ENCODE measurements at regions not wholly inside any gene's neighbourhood (a gene's known extent, or its start where the extent isn't known, plus 50 kb on each side); places are given as distances from the start of the nearest gene placed in this dataset.

DNA sequence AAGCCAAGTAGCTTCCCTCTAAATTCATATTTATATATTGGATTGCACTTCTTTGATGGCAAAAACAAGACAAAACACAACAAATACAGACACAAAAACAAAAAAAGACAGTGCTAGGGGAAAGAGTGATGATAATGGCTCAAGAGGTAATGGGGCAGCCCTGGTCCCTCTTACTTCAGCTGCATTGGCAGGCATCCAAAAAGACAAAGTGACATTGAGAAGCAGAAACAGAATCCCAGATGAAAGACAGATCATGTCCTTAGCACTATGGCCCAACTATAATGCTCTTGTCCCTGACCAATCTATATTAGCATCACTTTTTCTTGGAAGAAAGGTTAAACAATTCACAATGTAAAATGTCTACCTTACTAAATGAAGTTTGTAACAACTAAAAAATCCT lies 76.2 kb downstream of the GPR85 start:
- no peaks in the 10 kb centered on the region for H3K27me3 ChIP-seq
- no peak overlapping the region for H3K27ac ChIP-seq
- intact Hi-C loops (cut with DNase I; ENCODE audit: low total_unique reads) = no loop called here
- no peak for DNase-seq
- no peaks in the 10 kb centered on the region for H3K9me3 ChIP-seq
- no peak for TF ChIP-seq POLR2A (IDR thresholded peaks at IDR 0.05)
- TF ChIP-seq, protein P1, sequence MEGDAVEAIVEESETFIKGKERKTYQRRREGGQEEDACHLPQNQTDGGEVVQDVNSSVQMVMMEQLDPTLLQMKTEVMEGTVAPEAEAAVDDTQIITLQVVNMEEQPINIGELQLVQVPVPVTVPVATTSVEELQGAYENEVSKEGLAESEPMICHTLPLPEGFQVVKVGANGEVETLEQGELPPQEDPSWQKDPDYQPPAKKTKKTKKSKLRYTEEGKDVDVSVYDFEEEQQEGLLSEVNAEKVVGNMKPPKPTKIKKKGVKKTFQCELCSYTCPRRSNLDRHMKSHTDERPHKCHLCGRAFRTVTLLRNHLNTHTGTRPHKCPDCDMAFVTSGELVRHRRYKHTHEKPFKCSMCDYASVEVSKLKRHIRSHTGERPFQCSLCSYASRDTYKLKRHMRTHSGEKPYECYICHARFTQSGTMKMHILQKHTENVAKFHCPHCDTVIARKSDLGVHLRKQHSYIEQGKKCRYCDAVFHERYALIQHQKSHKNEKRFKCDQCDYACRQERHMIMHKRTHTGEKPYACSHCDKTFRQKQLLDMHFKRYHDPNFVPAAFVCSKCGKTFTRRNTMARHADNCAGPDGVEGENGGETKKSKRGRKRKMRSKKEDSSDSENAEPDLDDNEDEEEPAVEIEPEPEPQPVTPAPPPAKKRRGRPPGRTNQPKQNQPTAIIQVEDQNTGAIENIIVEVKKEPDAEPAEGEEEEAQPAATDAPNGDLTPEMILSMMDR (IDR thresholded peaks at IDR 0.05) = no peak
- no peaks in the 10 kb centered on the region for H3K4me1 ChIP-seq
- no peak overlapping the region for H3K4me3 ChIP-seq
- no peaks in the 10 kb centered on the region for H3K36me3 ChIP-seq

DNA sequence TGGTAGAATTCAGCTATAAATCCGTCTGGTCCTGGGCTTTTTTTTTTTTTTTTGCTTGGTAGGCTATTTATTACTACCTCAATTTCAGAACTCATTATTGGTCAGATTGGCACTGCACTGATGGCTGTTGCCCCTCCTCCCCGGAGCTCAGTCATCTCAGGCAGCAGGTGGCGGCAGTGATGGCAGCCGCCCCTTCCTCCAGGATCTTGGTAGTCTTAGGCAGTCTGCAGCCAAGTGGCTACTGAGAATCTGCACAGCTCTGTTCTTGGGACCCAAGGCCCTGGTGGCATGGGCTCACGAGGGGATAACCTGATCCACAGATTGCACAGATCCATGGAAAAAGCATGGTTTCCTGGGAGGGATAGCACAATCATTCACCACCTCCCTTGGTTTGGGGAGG lies 77.9 kb downstream of the GPR85 start:
- no peak for DNase-seq
- Histone ChIP-seq H3K36me3 (no peaks in the 10 kb centered on the region), H3K4me1 (no peaks in the 10 kb centered on the region), H3K4me3 (no peak overlapping the region), H3K27ac (no peak overlapping the region), H3K9me3 (no peaks in the 10 kb centered on the region), H3K27me3 (no peaks in the 10 kb centered on the region)
- TF ChIP-seq, protein P1 (IDR thresholded peaks at IDR 0.05) = no peak
- no peak for TF ChIP-seq POLR2A (IDR thresholded peaks at IDR 0.05)
- intact Hi-C loops (cut with DNase I; ENCODE audit: low total_unique reads) = no loop called here

DNA sequence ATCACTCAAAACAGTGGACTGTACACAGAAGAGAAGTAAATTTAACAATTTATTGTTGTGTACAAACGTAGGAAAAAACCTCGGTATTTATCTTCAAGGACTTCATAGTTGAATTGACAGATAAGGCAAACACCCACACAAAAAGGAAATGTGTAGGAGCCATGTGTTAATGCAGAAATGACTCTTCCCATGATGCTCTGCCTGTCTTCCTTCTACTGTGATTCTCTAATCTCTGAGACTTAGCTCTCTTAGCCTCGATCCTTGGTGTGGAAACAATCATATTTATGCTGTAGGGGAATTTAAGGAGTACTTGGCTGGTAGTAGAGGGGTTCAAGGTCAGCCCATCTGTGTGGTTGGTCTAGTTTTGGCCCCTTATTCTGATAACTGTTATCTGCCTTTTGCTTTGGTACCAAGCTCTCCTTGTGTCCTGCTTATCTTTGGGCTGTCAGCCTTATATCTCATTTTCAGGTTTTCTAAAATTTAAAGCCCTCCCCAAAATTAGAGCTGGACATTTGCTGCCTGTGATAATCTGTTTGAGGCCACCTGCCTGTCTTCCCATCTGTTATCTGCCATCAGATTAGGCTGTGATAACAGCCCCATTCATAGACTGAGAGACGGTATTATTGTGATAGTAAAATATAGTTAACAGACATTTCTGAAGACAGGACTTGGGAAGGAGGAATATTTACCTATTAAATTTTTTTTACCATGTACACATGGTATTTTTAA lies 81.7 kb downstream of the GPR85 start:
- intact Hi-C loops (cut with DNase I; ENCODE audit: low total_unique reads) = no loop called here
- TF ChIP-seq, protein P1 (IDR thresholded peaks at IDR 0.05) = no peak
- TF ChIP-seq POLR2A (IDR thresholded peaks at IDR 0.05) = no peak
- H3K27me3 ChIP-seq = no peaks in the 10 kb centered on the region
- no peaks in the 10 kb centered on the region for H3K4me1 ChIP-seq
- no peaks in the 10 kb centered on the region for H3K36me3 ChIP-seq
- H3K27ac ChIP-seq = no peak overlapping the region
- DNase-seq = no peak
- H3K4me3 ChIP-seq = no peak overlapping the region
- H3K9me3 ChIP-seq = no peaks in the 10 kb centered on the region

DNA sequence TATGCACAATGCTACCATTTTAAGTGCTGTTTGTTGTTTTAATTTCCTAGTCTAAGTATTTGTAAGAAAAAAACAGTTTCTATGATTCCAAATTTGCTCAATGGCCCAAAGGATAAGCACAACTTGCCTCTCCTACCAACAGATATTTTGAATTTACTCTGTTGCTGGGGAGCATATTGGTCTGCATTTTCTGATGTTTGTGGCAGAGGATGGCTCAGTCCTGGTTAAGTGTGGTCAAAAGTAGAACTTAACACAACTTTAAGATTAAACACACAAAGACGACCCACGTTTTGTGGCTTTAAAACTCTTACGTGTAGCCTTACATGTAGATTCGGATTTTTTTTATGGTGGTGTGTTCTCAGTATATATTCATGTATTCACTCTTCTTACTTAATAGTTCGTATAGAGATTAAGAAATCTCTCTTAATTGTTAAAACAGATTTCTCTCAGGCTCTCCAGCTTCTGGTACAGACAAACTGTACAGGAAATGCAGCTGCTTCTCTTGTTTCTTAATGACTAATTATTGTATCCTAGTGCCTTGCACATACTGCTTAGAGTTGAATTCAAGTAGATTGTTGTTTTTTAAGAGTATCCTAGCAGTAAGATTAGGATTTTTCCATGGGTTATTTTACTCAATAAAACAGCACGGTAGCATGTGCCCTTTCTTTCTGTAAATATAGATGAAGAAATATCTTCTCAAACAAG lies 86.2 kb downstream of the GPR85 start:
- DNase-seq = no peak
- H3K9me3 ChIP-seq = no peaks in the 10 kb centered on the region
- H3K36me3 ChIP-seq = no peaks in the 10 kb centered on the region
- no peaks in the 10 kb centered on the region for H3K4me1 ChIP-seq
- TF ChIP-seq POLR2A (IDR thresholded peaks at IDR 0.05) = no peak
- TF ChIP-seq, protein P1 (IDR thresholded peaks at IDR 0.05) = no peak
- no peak overlapping the region for H3K4me3 ChIP-seq
- H3K27me3 ChIP-seq = no peaks in the 10 kb centered on the region
- intact Hi-C loops (cut with DNase I; ENCODE audit: low total_unique reads) = no loop called here
- no peak overlapping the region for H3K27ac ChIP-seq

DNA sequence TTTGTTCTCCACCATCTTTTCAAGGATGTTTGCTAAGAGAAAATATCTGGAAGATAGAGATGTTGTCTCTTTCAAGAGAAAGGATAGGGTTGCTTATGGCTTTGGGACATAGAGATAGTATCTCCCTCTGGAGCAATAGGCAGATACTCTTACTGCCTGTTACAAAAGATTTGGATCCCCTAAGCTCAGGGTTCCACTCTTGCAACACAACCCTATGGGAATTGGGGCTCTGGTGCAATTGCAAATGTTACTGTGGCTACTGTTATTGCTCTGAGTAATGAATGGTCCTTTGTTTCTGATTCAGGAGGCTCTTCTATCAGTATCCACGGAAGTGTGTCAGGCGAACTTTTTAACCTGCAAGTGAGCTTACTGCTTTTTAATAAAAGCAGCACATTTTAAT lies 88.8 kb downstream of the GPR85 start:
- no peak overlapping the region for H3K4me3 ChIP-seq
- no peak for DNase-seq
- TF ChIP-seq, protein P1 (IDR thresholded peaks at IDR 0.05) = no peak
- TF ChIP-seq POLR2A (IDR thresholded peaks at IDR 0.05) = no peak
- no peaks in the 10 kb centered on the region for H3K9me3 ChIP-seq
- H3K36me3 ChIP-seq = no peaks in the 10 kb centered on the region
- H3K27me3 ChIP-seq = no peaks in the 10 kb centered on the region
- no peaks in the 10 kb centered on the region for H3K4me1 ChIP-seq
- intact Hi-C loops (cut with DNase I; ENCODE audit: low total_unique reads) = no loop called here
- H3K27ac ChIP-seq = no peak overlapping the region

Data from uterus (tissue), 3 donors.